ENCODE measurements at regions not wholly inside any gene's neighbourhood (a gene's known extent, or its start where the extent isn't known, plus 50 kb on each side); places are given as distances from the start of the nearest gene placed in this dataset.

DNA sequence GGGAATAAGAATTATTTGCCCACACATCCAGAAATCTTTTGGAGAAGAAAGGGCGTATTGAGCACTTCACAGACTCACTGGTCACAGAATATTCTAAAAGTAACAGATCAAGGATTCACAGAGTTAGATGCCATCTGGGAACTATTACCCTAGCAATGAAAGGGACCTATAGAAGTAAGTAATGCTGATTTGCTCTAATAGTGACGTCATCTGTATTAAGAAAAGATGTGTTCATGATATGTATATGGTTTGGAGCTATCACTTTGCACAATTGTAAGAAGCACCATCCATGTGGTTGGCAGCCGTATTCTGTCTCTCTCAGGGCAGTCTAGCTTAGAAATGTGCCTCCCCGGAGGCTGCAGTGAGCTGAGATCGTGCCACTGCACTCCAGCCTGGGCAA is 52.8 kb upstream of the SV2C start:
- no peak overlapping the region for H3K27ac Mint-ChIP-seq
- H3K9me3 Mint-ChIP-seq: peaks cover 0 to 3% (median 0%) of the 10 kb centered on the region in 3 donors
- peaks cover 0 to 2% (median 2%) of the 10 kb centered on the region in 3 donors for H3K4me1 Mint-ChIP-seq
- H3K36me3 Mint-ChIP-seq: no peaks in the 10 kb centered on the region
- H3K4me3 Mint-ChIP-seq: no peak overlapping the region
- no peaks in the 10 kb centered on the region for H3K27me3 Mint-ChIP-seq

DNA sequence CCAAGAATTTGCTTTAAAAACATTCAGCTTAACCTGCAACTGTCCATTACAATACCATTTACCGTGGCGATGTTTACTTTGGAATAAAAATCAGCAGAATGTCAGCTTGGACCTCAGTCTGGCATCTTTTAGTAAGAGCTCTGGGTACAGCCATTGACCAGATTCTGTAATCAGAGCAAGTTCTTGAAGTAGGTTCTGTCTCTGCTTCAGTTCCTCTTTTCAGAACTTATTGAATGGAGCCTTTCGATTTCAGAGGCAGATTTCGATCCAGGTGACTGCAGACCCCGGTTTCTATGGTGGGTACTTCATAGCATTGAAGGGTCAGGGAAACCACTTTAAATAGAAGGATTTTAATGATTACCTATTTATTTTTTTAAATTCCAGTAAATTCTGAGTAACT is 53.4 kb upstream of the SV2C start:
- H3K4me1 Mint-ChIP-seq: peaks cover 0 to 2% (median 2%) of the 10 kb centered on the region in 3 donors
- peaks cover 0 to 3% (median 0%) of the 10 kb centered on the region in 3 donors for H3K9me3 Mint-ChIP-seq
- H3K4me3 Mint-ChIP-seq: no peak overlapping the region
- H3K27me3 Mint-ChIP-seq: no peaks in the 10 kb centered on the region
- no peak overlapping the region for H3K27ac Mint-ChIP-seq
- no peaks in the 10 kb centered on the region for H3K36me3 Mint-ChIP-seq

GRCh38 chr5:76025790-76026189 is 57.4 kb upstream of the SV2C start:
- Mint-ChIP-seq H3K4me1 (peaks cover 0 to 2% (median 2%) of the 10 kb centered on the region in 3 donors), H3K4me3 (no peak overlapping the region), H3K27ac (no peak overlapping the region), H3K9me3 (no peaks in the 10 kb centered on the region), H3K27me3 (no peaks in the 10 kb centered on the region), H3K36me3 (no peaks in the 10 kb centered on the region)

- no peaks in the 10 kb centered on the region for H3K9me3 Mint-ChIP-seq
- no peak overlapping the region for H3K27ac Mint-ChIP-seq
- H3K27me3 Mint-ChIP-seq: no peaks in the 10 kb centered on the region
- H3K4me3 Mint-ChIP-seq: no peak overlapping the region
- no peaks in the 10 kb centered on the region for H3K36me3 Mint-ChIP-seq
- peaks cover 0 to 2% (median 2%) of the 10 kb centered on the region in 3 donors for H3K4me1 Mint-ChIP-seq
These were observed 58.1 kb upstream of the SV2C start for GRCh38 chr5:76025069-76025468.

- Mint-ChIP-seq H3K27me3 (no peaks in the 10 kb centered on the region), H3K4me3 (no peak overlapping the region), H3K4me1 (no peaks in the 10 kb centered on the region), H3K9me3 (no peaks in the 10 kb centered on the region), H3K36me3 (no peaks in the 10 kb centered on the region), H3K27ac (no peak overlapping the region)
These were observed 60.6 kb upstream of the SV2C start for GRCh38 chr5:76022611-76023010.

DNA sequence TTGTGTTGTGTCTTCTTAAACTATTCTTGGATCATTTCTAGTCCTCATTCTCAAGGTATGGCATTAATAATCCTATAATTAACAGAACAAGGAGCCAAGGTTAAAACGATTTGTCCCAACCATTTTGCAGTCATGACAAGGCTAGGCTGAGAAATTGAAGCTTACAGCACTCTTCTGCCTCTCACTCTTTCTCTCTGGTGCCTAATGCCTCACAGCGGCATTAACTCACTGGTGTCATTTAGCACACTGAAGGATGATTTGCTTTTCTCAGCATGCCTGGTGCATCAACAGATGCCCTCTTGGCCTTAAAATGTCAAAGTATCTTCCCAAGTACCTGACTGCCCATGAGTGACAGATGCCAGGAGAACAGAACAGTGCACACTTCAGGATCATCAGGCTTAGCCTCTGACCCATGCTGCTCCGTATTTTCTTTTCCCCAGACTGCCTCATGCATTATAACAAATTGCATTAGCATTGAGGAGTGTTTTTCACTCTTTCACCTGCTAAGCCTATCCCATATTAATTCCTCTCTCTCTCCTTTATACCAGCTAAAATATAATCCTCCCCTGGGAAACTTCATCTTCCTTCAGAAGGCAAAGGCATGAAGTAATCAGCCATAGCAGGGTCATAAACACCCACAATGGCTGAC is 61.1 kb upstream of the SV2C start:
- Mint-ChIP-seq H3K9me3 (no peaks in the 10 kb centered on the region), H3K27ac (no peak overlapping the region), H3K4me3 (no peak overlapping the region), H3K36me3 (no peaks in the 10 kb centered on the region), H3K27me3 (no peaks in the 10 kb centered on the region), H3K4me1 (no peaks in the 10 kb centered on the region)

DNA sequence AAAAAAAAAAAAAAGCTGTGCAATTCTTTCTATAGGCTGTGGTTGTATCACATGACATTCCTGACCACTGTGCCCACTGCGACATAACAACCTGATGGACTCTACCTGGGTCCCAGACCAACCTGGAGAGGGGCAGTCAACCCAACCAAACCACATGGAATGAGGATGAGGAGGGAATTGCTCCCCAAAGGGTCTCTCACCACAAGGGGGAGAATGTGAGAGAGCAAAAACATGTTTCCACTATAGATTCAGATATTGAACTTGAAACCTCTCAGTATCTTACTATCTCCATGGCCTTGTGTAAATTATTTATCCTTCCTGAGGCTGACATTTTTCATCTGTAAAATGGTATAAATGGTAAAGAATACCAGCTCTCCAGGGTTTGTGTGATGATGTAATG is 66.9 kb upstream of the SV2C start:
- Mint-ChIP-seq H3K36me3 (no peaks in the 10 kb centered on the region), H3K27ac (no peak overlapping the region), H3K27me3 (peaks cover 4% of the 10 kb centered on the region), H3K9me3 (peaks cover 0 to 2% (median 0%) of the 10 kb centered on the region in 3 donors), H3K4me1 (no peaks in the 10 kb centered on the region), H3K4me3 (no peak overlapping the region)

- no peak overlapping the region for H3K4me3 Mint-ChIP-seq
These were observed 69.2 kb upstream of the SV2C start for GRCh38 chr5:76014005-76014404.

GRCh38 chr5:76007904-76008303 is 75.3 kb upstream of the SV2C start:
- H3K27ac Mint-ChIP-seq: no peak overlapping the region
- no peaks in the 10 kb centered on the region for H3K27me3 Mint-ChIP-seq
- no peaks in the 10 kb centered on the region for H3K4me1 Mint-ChIP-seq
- H3K4me3 Mint-ChIP-seq: no peak overlapping the region
- peaks cover 0 to 6% (median 0%) of the 10 kb centered on the region in 3 donors for H3K9me3 Mint-ChIP-seq
- H3K36me3 Mint-ChIP-seq: no peaks in the 10 kb centered on the region

More at GRCh38 chr5:76014005-76014404, 69.2 kb upstream of the SV2C start:
- Mint-ChIP-seq H3K4me1 (no peaks in the 10 kb centered on the region), H3K36me3 (no peaks in the 10 kb centered on the region), H3K9me3 (peaks cover 0 to 2% (median 0%) of the 10 kb centered on the region in 3 donors), H3K27ac (no peak overlapping the region), H3K27me3 (peaks cover 4% of the 10 kb centered on the region)

GRCh38 chr5:76000582-76000981 is 82.6 kb upstream of the SV2C start:
- Mint-ChIP-seq H3K4me1 (no peaks in the 10 kb centered on the region), H3K27ac (no peak overlapping the region), H3K4me3 (no peak overlapping the region), H3K9me3 (peaks cover 2 to 7% (median 4%) of the 10 kb centered on the region in 3 donors), H3K36me3 (no peaks in the 10 kb centered on the region), H3K27me3 (no peaks in the 10 kb centered on the region)

DNA sequence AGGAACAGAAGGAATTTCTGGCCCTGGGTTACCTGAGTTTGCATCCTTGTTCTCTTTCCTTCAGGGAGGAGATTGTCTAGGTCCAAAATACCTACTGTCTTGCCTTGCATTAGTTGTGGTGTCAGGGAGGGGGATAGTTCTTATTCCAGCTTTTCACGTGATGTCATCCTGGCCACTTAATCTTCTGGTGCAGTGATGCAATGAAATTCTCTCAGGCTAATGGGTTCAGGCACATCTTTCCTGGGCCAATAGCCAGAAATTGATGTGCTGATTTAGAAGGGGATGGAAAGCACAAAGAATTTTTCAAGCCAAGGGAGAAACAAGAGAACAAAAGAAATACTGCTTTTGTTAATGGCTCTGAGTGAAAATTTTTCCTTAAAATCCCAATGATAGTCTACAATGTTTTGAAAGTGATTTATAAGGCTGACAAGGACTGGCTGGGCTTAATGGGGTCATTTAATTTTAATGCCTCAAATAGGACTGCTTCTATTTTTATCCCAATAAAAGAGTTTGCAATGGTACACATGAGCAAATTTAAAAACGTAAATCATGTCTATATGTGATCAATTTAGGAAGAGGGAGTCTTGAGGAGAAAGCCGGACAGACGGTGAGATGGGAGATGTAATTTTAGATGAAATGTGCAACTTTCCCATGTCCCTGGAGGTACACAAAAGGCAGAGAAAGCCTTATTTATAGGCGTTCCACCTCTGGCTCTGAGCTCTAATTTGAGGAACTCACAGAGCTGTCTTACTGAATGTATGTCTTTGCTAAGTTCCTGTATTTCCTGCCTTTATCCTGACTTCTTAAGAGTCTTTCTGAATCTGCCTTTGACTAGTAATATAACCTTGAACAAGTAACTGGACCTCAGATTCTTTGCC is 89.3 kb upstream of the SV2C start:
- no peak overlapping the region for H3K27ac Mint-ChIP-seq

GRCh38 chr5:75993183-75993582 is 90.0 kb upstream of the SV2C start:
- no peaks in the 10 kb centered on the region for H3K27me3 Mint-ChIP-seq
- H3K4me1 Mint-ChIP-seq: peaks cover 10 to 25% (median 24%) of the 10 kb centered on the region in 3 donors
- peaks cover 2 to 4% (median 2%) of the 10 kb centered on the region in 3 donors for H3K9me3 Mint-ChIP-seq
- H3K4me3 Mint-ChIP-seq: peak overlapping the region in 2 of 4 donors; percentile 13 to 53
- no peaks in the 10 kb centered on the region for H3K36me3 Mint-ChIP-seq
- H3K27ac Mint-ChIP-seq: no peak overlapping the region

More for the DNA sequence above, 89.3 kb upstream of the SV2C start:
- H3K27me3 Mint-ChIP-seq: no peaks in the 10 kb centered on the region
- H3K4me1 Mint-ChIP-seq: peaks cover 10 to 25% (median 24%) of the 10 kb centered on the region in 3 donors
- peaks cover 2 to 10% (median 4%) of the 10 kb centered on the region in 3 donors for H3K9me3 Mint-ChIP-seq
- peak overlapping the region in 1 of 4 donors; percentile 53 for H3K4me3 Mint-ChIP-seq
- H3K36me3 Mint-ChIP-seq: no peaks in the 10 kb centered on the region

DNA sequence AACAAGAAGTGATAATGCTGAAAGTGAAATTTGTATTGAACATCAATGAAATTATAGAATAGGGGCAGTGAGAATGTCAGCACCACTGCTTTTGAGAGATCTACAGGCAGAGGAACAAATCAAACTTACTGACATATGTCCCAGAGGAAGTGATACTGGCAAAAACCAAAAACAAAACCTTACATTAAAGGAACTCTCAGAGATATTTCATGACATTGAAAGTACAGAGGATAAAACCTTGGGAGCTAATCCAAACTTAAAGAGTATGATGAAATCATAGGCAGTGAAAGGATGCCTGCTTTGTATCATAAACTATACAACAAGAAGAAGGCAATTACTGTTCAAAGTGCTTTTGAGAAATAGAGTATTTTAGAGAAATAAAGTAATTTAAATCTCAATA is 90.4 kb upstream of the SV2C start:
- Mint-ChIP-seq H3K36me3 (no peaks in the 10 kb centered on the region), H3K9me3 (peaks cover 2 to 4% (median 2%) of the 10 kb centered on the region in 3 donors), H3K4me1 (peaks cover 10 to 25% (median 24%) of the 10 kb centered on the region in 3 donors), H3K27me3 (no peaks in the 10 kb centered on the region), H3K4me3 (peak overlapping the region in 1 of 4 donors; percentile 26), H3K27ac (no peak overlapping the region)

- H3K27ac Mint-ChIP-seq: no peak overlapping the region
- peaks cover 2% of the 10 kb centered on the region for H3K27me3 Mint-ChIP-seq
- peaks cover 0 to 4% (median 3%) of the 10 kb centered on the region in 3 donors for H3K4me1 Mint-ChIP-seq
- peaks cover 0 to 4% (median 0%) of the 10 kb centered on the region in 3 donors for H3K9me3 Mint-ChIP-seq
- no peak overlapping the region for H3K4me3 Mint-ChIP-seq
- no peaks in the 10 kb centered on the region for H3K36me3 Mint-ChIP-seq
These were observed 98.1 kb upstream of the SV2C start for GRCh38 chr5:75985077-75985476.

DNA sequence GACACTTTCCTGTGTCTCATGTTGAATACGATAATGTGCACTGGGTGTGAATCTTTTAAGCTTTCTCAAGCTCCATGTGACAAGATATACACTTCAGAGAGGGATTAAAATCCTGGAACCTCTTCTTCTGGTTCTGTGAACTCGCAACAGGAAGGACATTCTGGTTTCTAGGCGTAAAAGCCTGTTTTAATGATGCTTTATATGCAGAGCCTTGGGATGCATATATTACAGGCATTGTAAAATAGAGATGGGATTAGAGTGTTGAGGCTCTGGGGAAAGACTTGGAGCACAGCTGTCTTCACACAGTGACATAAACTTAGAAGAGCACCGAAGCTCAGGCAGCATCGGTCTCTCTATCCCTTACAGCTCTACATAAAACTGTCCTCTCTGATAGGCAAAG is 107.7 kb upstream of the SV2C start:
- no peaks in the 10 kb centered on the region for H3K36me3 Mint-ChIP-seq
- peaks cover 0 to 3% (median 1%) of the 10 kb centered on the region in 3 donors for H3K9me3 Mint-ChIP-seq
- H3K27ac Mint-ChIP-seq: no peak overlapping the region
- H3K4me3 Mint-ChIP-seq: no peak overlapping the region
- no peaks in the 10 kb centered on the region for H3K4me1 Mint-ChIP-seq
- peaks cover 2% of the 10 kb centered on the region for H3K27me3 Mint-ChIP-seq
